OCI-LY7 (cell line): ENCODE measurements at regions not wholly inside any gene's neighbourhood (a gene's known extent, or its start where the extent isn't known, plus 50 kb on each side); places are given as distances from the start of the nearest gene placed in this dataset.

Source experiments
- BruUV-seq: library from RNA; stranded (reverse); fragments of 400-500 nt; replicated peaks from 2 replicates; lab custom pipeline; 2021; lab: Mats Ljungman, UMichigan
- CTCF ChIA-PET: fragments of 300-600 bp; sonication (Branson Sonifier 250); formaldehyde crosslinking; loops from one replicate; lab custom pipeline; 2022; ENCODE audit warnings: antibody characterized with exemption; ENCODE audit not compliant: unreplicated experiment; lab: Charles Lee
- POLR2A ChIA-PET: fragments of 300-600 bp; sonication (Branson Sonifier 250); formaldehyde crosslinking; loops from one replicate; lab custom pipeline; 2022; ENCODE audit warnings: antibody characterized with exemption; lab: Charles Lee
- DNase-seq: peaks from one replicate; pipeline ENCODE4 v3.0.0-alpha.2; 2015; ENCODE audit warnings: low spot score
- H2AFZ ChIP-seq: fragments of 200-600 bp; sonication (generic), shearing (Covaris generic); 2 replicates; pipeline ENCODE4 v1.6.1; 2014; ENCODE audit warnings: mild to moderate bottlenecking, antibody characterized with exemption, low read length, moderate library complexity
- H3K27ac ChIP-seq: fragments of 200-600 bp; sonication (generic); 2 replicates; pipeline ENCODE4 v1.5.1; 2014; ENCODE audit warnings: mixed run types, low read depth, mild to moderate bottlenecking, moderate library complexity, low read length, inconsistent platforms; ENCODE audit not compliant: poor library complexity, severe bottlenecking
- H3K36me3 ChIP-seq: fragments of 200-600 bp; sonication (generic); 2 replicates; pipeline ENCODE4 v1.6.1; 2014; ENCODE audit warnings: mild to moderate bottlenecking, antibody characterized with exemption, low read length, moderate library complexity, mixed read lengths; ENCODE audit not compliant: insufficient read depth
- H3K4me1 ChIP-seq: fragments of 200-600 bp; sonication (generic); 2 replicates; pipeline ENCODE4 v1.5.1; 2014; ENCODE audit warnings: mild to moderate bottlenecking, low read length; ENCODE audit not compliant: insufficient read depth, poor library complexity, severe bottlenecking
- H3K4me2 ChIP-seq: fragments of 200-600 bp; sonication (generic); 2 replicates; pipeline ENCODE4 v1.6.1; 2014; ENCODE audit warnings: mild to moderate bottlenecking, low read length
- H3K4me3 ChIP-seq: fragments of 200-600 bp; sonication (generic); 2 replicates; pipeline ENCODE4 v1.5.1; 2014; ENCODE audit warnings: mild to moderate bottlenecking, low read depth, low read length; ENCODE audit not compliant: poor library complexity, severe bottlenecking
- H3K79me2 ChIP-seq: fragments of 200-600 bp; sonication (generic); 2 replicates; pipeline ENCODE4 v1.6.1; 2016; ENCODE audit warnings: low read depth, mild to moderate bottlenecking, low read length, moderate library complexity, mixed read lengths; ENCODE audit not compliant: insufficient read depth
- H3K9me2 ChIP-seq: fragments of 200-600 bp; sonication (generic); 2 replicates; pipeline ENCODE4 v1.6.1; 2016; ENCODE audit warnings: mild to moderate bottlenecking, low read length, mixed read lengths; ENCODE audit not compliant: insufficient read depth
- H3K9me3 ChIP-seq: fragments of 200-600 bp; sonication (generic); 2 replicates; pipeline ENCODE4 v1.6.1; 2014; ENCODE audit warnings: mild to moderate bottlenecking, mixed run types, low read length, mixed read lengths
- H4K20me1 ChIP-seq: fragments of 200-600 bp; sonication (generic); 2 replicates; pipeline ENCODE4 v1.6.1; 2014; ENCODE audit warnings: mild to moderate bottlenecking, antibody characterized with exemption, low read length, moderate library complexity, mixed read lengths; ENCODE audit not compliant: insufficient read depth
- CTCF ChIP-seq: fragments of 200-600 bp; sonication (generic); conservative IDR thresholded peaks from 2 replicates; pipeline ENCODE4 v1.5.1; 2014; ENCODE audit warnings: mild to moderate bottlenecking, antibody characterized with exemption, low read length, moderate library complexity, mixed read lengths
- EZH2phosphoT487 ChIP-seq: fragments of 200-600 bp; sonication (generic); IDR thresholded peaks from 2 replicates; pipeline ENCODE4 v1.6.1; 2018; ENCODE audit warnings: low read depth, borderline replicate concordance, mild to moderate bottlenecking, mixed run types, antibody characterized with exemption, low read length, moderate library complexity, mixed read lengths
- intact Hi-C: fragments of 100-400 bp; cut with micrococcal nuclease; formaldehyde crosslinking; loops from one replicate; pipeline ENCODE4 v1.10.0; 2022; ENCODE audit not compliant: unreplicated experiment

GRCh38 chr3:3594986-3595385, 204.2 kb upstream of the LRRN1 start:
- Histone ChIP-seq H3K27ac (no peak overlapping the region), H3K4me1 (no peaks in the 10 kb centered on the region), H3K36me3 (no peaks in the 10 kb centered on the region), H2AFZ (no peak overlapping the region), H3K9me3 (no peaks in the 10 kb centered on the region), H4K20me1 (no peaks in the 10 kb centered on the region), H3K4me3 (no peak overlapping the region), H3K9me2 (no peaks in the 10 kb centered on the region), H3K79me2 (no peaks in the 10 kb centered on the region), H3K4me2 (no peak overlapping the region)
- CTCF ChIA-PET, result no interaction called here
- intact Hi-C loops, result no loop called here
- TF ChIP-seq EZH2phosphoT487, result no peak
- TF ChIP-seq CTCF, result no peak
- no peak for DNase-seq
- POLR2A ChIA-PET, result interaction anchor here (0.6 kb wide), 1 partner anchor 392 kb away, joined by 3 read pairs; no protein-coding TSS in a partner anchor
- no TSS peak for BruUV-seq

GRCh38 chr3:3589715-3590130, 209.5 kb upstream of the LRRN1 start:
- no peak overlapping the region for H3K4me2 ChIP-seq
- H3K4me3 ChIP-seq, result no peak overlapping the region
- ChIA-PET CTCF (no interaction called here), POLR2A (no interaction called here)
- TF ChIP-seq CTCF (no peak), EZH2phosphoT487 (no peak)
- no peaks in the 10 kb centered on the region for H3K36me3 ChIP-seq
- H3K4me1 ChIP-seq, result no peaks in the 10 kb centered on the region
- no peaks in the 10 kb centered on the region for H4K20me1 ChIP-seq
- no peak overlapping the region for H3K27ac ChIP-seq
- DNase-seq, result no peak
- no TSS peak for BruUV-seq
- H2AFZ ChIP-seq, result no peak overlapping the region
- no peaks in the 10 kb centered on the region for H3K79me2 ChIP-seq
- intact Hi-C loops, result no loop called here
- H3K9me3 ChIP-seq, result no peaks in the 10 kb centered on the region
- no peaks in the 10 kb centered on the region for H3K9me2 ChIP-seq

- Histone ChIP-seq H3K9me2 (no peaks in the 10 kb centered on the region), H3K4me1 (no peaks in the 10 kb centered on the region), H3K79me2 (no peaks in the 10 kb centered on the region), H3K9me3 (no peaks in the 10 kb centered on the region), H4K20me1 (no peaks in the 10 kb centered on the region), H3K36me3 (no peaks in the 10 kb centered on the region), H3K27ac (no peak overlapping the region), H2AFZ (no peak overlapping the region), H3K4me2 (no peak overlapping the region), H3K4me3 (no peak overlapping the region)
- TF ChIP-seq EZH2phosphoT487 (no peak), CTCF (no peak)
- intact Hi-C loops, result no loop called here
- DNase-seq, result no peak
- no TSS peak for BruUV-seq
- ChIA-PET CTCF (interaction anchor here (0.6 kb wide), 2 partner anchors 406 to 1155 kb away, joined by 3 to 4 read pairs; no protein-coding TSS in a partner anchor), POLR2A (interaction anchor here (0.8 to 1.1 kb wide), 2 partner anchors 9 to 50 kb away, joined by 3 to 5 read pairs; no protein-coding TSS in a partner anchor)
Observed at GRCh38 chr3:3587647-3587972, 211.6 kb upstream of the LRRN1 start.
